Natural killer cell (primary cell): ENCODE measurements at regions not wholly inside any gene's neighbourhood (a gene's known extent, or its start where the extent isn't known, plus 50 kb on each side); places are given as distances from the start of the nearest gene placed in this dataset.

Experiments
- ATAC-seq, 3 donors: fragments of 150-1000 bp in 2 of 3; fragments of 200-7000 bp in 1 of 3; cut with Tn5 transposase; 1 replicate in 1 of 3; 2 replicates in 2 of 3; pipeline ENCODE4 v1.10.0; 2021; ENCODE audit warnings: mild to moderate bottlenecking in 2 of 3, moderate library complexity in 2 of 3
- DNase-seq, 2 donors: peaks; one replicate each; pipeline versions ENCODE4 v3.0.0 to v3.0.0-alpha.2; 2013 to 2021; ENCODE audit warnings: mixed read lengths in 1 of 2
- H3K27ac ChIP-seq: one replicate; pipeline ENCODE4 v1.5.1; 2013; ENCODE audit warnings: mild to moderate bottlenecking, low read length
- H3K27me3 ChIP-seq: one replicate; pipeline ENCODE4 v1.6.1; 2013; ENCODE audit warnings: low read length; ENCODE audit not compliant: control insufficient read depth, insufficient read depth
- H3K36me3 ChIP-seq: one replicate; pipeline ENCODE4 v1.6.1; 2013; ENCODE audit warnings: low read length; ENCODE audit not compliant: control insufficient read depth, insufficient read depth
- H3K4me1 ChIP-seq: one replicate; pipeline ENCODE4 v1.6.1; 2013; ENCODE audit warnings: low read length; ENCODE audit not compliant: control insufficient read depth, insufficient read depth
- H3K4me3 ChIP-seq: one replicate; pipeline ENCODE4 v1.5.1; 2013; ENCODE audit warnings: low read length
- H3K9me3 ChIP-seq: one replicate; pipeline ENCODE4 v1.6.1; 2013; ENCODE audit warnings: low read length; ENCODE audit not compliant: control insufficient read depth, insufficient read depth
- H3K27ac Mint-ChIP-seq, 2 donors: one replicate each; pipeline ENCODE4 v1.8.0; 2022; ENCODE audit warnings: mild to moderate bottlenecking in 2 of 2, mixed read lengths in 2 of 2, moderate library complexity in 1 of 2
- H3K27me3 Mint-ChIP-seq, 2 donors: one replicate each; pipeline ENCODE4 v1.8.0; 2022; ENCODE audit warnings: low read depth in 2 of 2, mixed read lengths in 2 of 2
- H3K36me3 Mint-ChIP-seq: one replicate; pipeline ENCODE4 v1.8.0; 2022; ENCODE audit warnings: mixed read lengths
- H3K4me1 Mint-ChIP-seq, 2 donors: one replicate each; pipeline ENCODE4 v1.8.0; 2022; ENCODE audit warnings: mixed read lengths in 2 of 2
- H3K4me3 Mint-ChIP-seq: one replicate; pipeline ENCODE4 v1.8.0; 2022; ENCODE audit warnings: mild to moderate bottlenecking, moderate library complexity, mixed read lengths
- H3K9me3 Mint-ChIP-seq, 2 donors: one replicate each; pipeline ENCODE4 v1.8.0; 2022; ENCODE audit warnings: mixed read lengths in 2 of 2
- CTCF ChIP-seq: fragments of 200-600 bp; IDR thresholded peaks from one replicate; pipeline ENCODE4 v1.8.0; 2022; ENCODE audit warnings: antibody characterized with exemption
- WGBS: methylation state at CpG from one replicate; pipeline ENCODE4 v1.1.7; 2013; ENCODE audit warnings: missing lambda C conversion rate; ENCODE audit not compliant: insufficient coverage; 5-methylcytosine and 5-hydroxymethylcytosine counted together
- intact Hi-C: fragments of 100-400 bp; cut with micrococcal nuclease; formaldehyde crosslinking; loops from one replicate; pipeline ENCODE4 v1.14.2; 2022

GRCh38 chr2:126774761-126775160, 118.8 kb downstream of the GYPC start:
- intact Hi-C loops: loop anchor here (10.0 kb wide), 1 partner anchor 380 kb away; no protein-coding TSS in a partner anchor

GRCh38 chr2:126775300-126775985, 119.5 kb downstream of the GYPC start:
- Mint-ChIP-seq H3K9me3 (no peaks in the 10 kb centered on the region), H3K4me3 (peak overlapping the region; percentile 88), H3K4me1 (peaks cover 11 to 13% of the 10 kb centered on the region in 2 donors), H3K36me3 (no peaks in the 10 kb centered on the region), H3K27ac (no peak overlapping the region), H3K27me3 (peaks cover 11 to 14% of the 10 kb centered on the region in 2 donors)
- Histone ChIP-seq H3K27me3 (no peaks in the 10 kb centered on the region), H3K4me1 (peaks cover 12% of the 10 kb centered on the region), H3K4me3 (no peak overlapping the region), H3K36me3 (no peaks in the 10 kb centered on the region), H3K9me3 (no peaks in the 10 kb centered on the region), H3K27ac (no peak overlapping the region)
- intact Hi-C loops: loop anchor here (10.0 kb wide), 1 partner anchor 381 kb away; no protein-coding TSS in a partner anchor
- TF ChIP-seq CTCF: no peak
- ATAC-seq (no peak), DNase-seq (no peak)
- WGBS: 87% methylated on average over 10 of the region's 10 CpGs

More at GRCh38 chr2:126774761-126775160, 118.8 kb downstream of the GYPC start:
- ATAC-seq (no peak), DNase-seq (no peak)
- Mint-ChIP-seq H3K27ac (no peak overlapping the region), H3K4me3 (peak overlapping the region; percentile 88), H3K4me1 (peaks cover 13 to 17% of the 10 kb centered on the region in 2 donors), H3K27me3 (peaks cover 10 to 16% of the 10 kb centered on the region in 2 donors), H3K36me3 (no peaks in the 10 kb centered on the region), H3K9me3 (no peaks in the 10 kb centered on the region)
- 86% methylated on average over 7 of the region's 7 CpGs for WGBS
- Histone ChIP-seq H3K36me3 (no peaks in the 10 kb centered on the region), H3K27me3 (no peaks in the 10 kb centered on the region), H3K4me3 (no peak overlapping the region), H3K27ac (no peak overlapping the region), H3K9me3 (no peaks in the 10 kb centered on the region), H3K4me1 (peaks cover 12% of the 10 kb centered on the region)
- no peak for TF ChIP-seq CTCF

GRCh38 chr2:126776255-126776654, 120.3 kb downstream of the GYPC start:
- peaks cover 12% of the 10 kb centered on the region for H3K4me1 ChIP-seq
- H3K27ac ChIP-seq: no peak overlapping the region
- Mint-ChIP-seq H3K36me3 (no peaks in the 10 kb centered on the region), H3K27me3 (peaks cover 6 to 13% of the 10 kb centered on the region in 2 donors), H3K4me3 (peak overlapping the region; percentile 88), H3K9me3 (no peaks in the 10 kb centered on the region), H3K27ac (no peak overlapping the region), H3K4me1 (peaks cover 11 to 13% of the 10 kb centered on the region in 2 donors)
- H3K4me3 ChIP-seq: no peak overlapping the region
- intact Hi-C loops: loop anchor here (10.0 kb wide), 1 partner anchor 381 kb away; no protein-coding TSS in a partner anchor
- H3K27me3 ChIP-seq: no peaks in the 10 kb centered on the region
- H3K9me3 ChIP-seq: no peaks in the 10 kb centered on the region
- TF ChIP-seq CTCF: no peak
- DNase-seq: no peak
- ATAC-seq: no peak
- whole genome bisulfite sequencing: 36% methylated on average over 9 of the region's 9 CpGs
- H3K36me3 ChIP-seq: no peaks in the 10 kb centered on the region
